Esophagus muscularis mucosa (tissue), 4 donors: ENCODE measurements at regions not wholly inside any gene's neighbourhood (a gene's known extent, or its start where the extent isn't known, plus 50 kb on each side); places are given as distances from the start of the nearest gene placed in this dataset.
"Not testable (repeated sequence)": the region's sequence is repeated elsewhere in the genome, so short reads cannot be mapped to it uniquely, and the experiment has no call there.

Experiments
- DNase-seq: peaks from one replicate; pipeline ENCODE4 v3.0.0-alpha.2; 2017; ENCODE audit errors: extremely low spot score
- H3K27ac ChIP-seq, 4 donors: fragments of 200-600 bp; sonication (generic); replicated peaks in 1 of 4; 1 replicate in 3 of 4; 2 replicates in 1 of 4; pipeline ENCODE4 v1.5.1; 2016 to 2019; ENCODE audit warnings: mild to moderate bottlenecking in 1 of 4
- H3K27me3 ChIP-seq, 4 donors: fragments of 200-600 bp; sonication (generic); one replicate each; pipeline versions ENCODE4 v1.5.1 to v1.6.0; 2016 to 2019
- H3K36me3 ChIP-seq, 4 donors: fragments of 200-600 bp; sonication (generic); one replicate each; pipeline ENCODE4 v1.5.1; 2016 to 2019
- H3K4me1 ChIP-seq, 4 donors: fragments of 200-600 bp; sonication (generic); one replicate each; pipeline ENCODE4 v1.5.1; 2016 to 2019
- H3K4me3 ChIP-seq, 4 donors: fragments of 200-600 bp; sonication (generic); 1 replicate in 2 of 4; 2 replicates in 2 of 4; pipeline ENCODE4 v1.5.1; 2016 to 2019; ENCODE audit warnings: mild to moderate bottlenecking in 4 of 4, moderate library complexity in 1 of 4
- H3K9me3 ChIP-seq, 4 donors: fragments of 200-600 bp; sonication (generic); 1 replicate in 3 of 4; 2 replicates in 1 of 4; pipeline ENCODE4 v1.5.1; 2016 to 2019
- CTCF ChIP-seq, 3 experiments: fragments of 200-600 bp in 2 of 3; fragments of 450-650 bp in 1 of 3; sonication (generic) in 2 of 3; IDR thresholded peaks; one replicate each; pipeline ENCODE4 v1.5.1; 2017 to 2019; ENCODE audit warnings: antibody characterized with exemption in 3 of 3, mild to moderate bottlenecking in 2 of 3, moderate library complexity in 1 of 3
- EP300 ChIP-seq: sonication (generic); formaldehyde crosslinking; IDR thresholded peaks from one replicate; pipeline ENCODE4 v1.6.1; 2017; ENCODE audit warnings: antibody characterized with exemption
- POLR2A ChIP-seq: fragments of 450-650 bp; IDR thresholded peaks from one replicate; pipeline ENCODE4 v1.6.1; 2017; ENCODE audit warnings: antibody characterized with exemption, moderate library complexity, mild to moderate bottlenecking, low read depth
- POLR2AphosphoS5 ChIP-seq, 2 donors: sonication (generic); formaldehyde crosslinking; IDR thresholded peaks; one replicate each; pipeline ENCODE4 v1.6.1; 2017; ENCODE audit warnings: antibody characterized with exemption in 2 of 2
- WGBS: methylation state at CpG from one replicate; pipeline ENCODE4 v1.1.5; 2018; 5-methylcytosine and 5-hydroxymethylcytosine counted together
- intact Hi-C: fragments of 100-400 bp; cut with DNase I; formaldehyde crosslinking; loops from one replicate; pipeline ENCODE4 v1.15.1; 2023

- no peak overlapping the region for H3K4me3 ChIP-seq
- no peaks in the 10 kb centered on the region for H3K36me3 ChIP-seq
- H3K4me1 ChIP-seq = no peaks in the 10 kb centered on the region
- intact Hi-C loops = no loop called here
- H3K27ac ChIP-seq = no peak overlapping the region
- WGBS = 88% methylated on average over 3 of the region's 3 CpGs
- DNase-seq = no peak
- H3K27me3 ChIP-seq = peaks cover 0 to 24% (median 0%) of the 10 kb centered on the region in 4 donors
- H3K9me3 ChIP-seq = no peaks in the 10 kb centered on the region
- no peak for TF ChIP-seq EP300
- no peak for TF ChIP-seq CTCF (IDR thresholded peaks at IDR 0.05)
- TF ChIP-seq POLR2A = no peak
- TF ChIP-seq POLR2AphosphoS5 (IDR thresholded peaks at IDR 0.05) = no peak
These were observed 147.8 kb upstream of the POGK start for GRCh38 chr1:166691476-166691875.

- TF ChIP-seq POLR2AphosphoS5 (IDR thresholded peaks at IDR 0.05) (no peak), POLR2A (no peak), EP300 (no peak), CTCF (IDR thresholded peaks at IDR 0.05) (no peak)
- H3K9me3 ChIP-seq = no peaks in the 10 kb centered on the region
- DNase-seq = no peak
- WGBS = 60% methylated on average over 2 of the region's 2 CpGs
- H3K36me3 ChIP-seq = no peaks in the 10 kb centered on the region
- intact Hi-C loops = no loop called here
- H3K4me1 ChIP-seq = no peaks in the 10 kb centered on the region
- no peak overlapping the region for H3K4me3 ChIP-seq
- H3K27ac ChIP-seq = no peak overlapping the region
- peaks cover 0 to 24% (median 0%) of the 10 kb centered on the region in 4 donors for H3K27me3 ChIP-seq
These were observed 146.9 kb upstream of the POGK start for GRCh38 chr1:166692346-166692745.

- WGBS = 71% methylated on average over 4 of the region's 4 CpGs
- no peak overlapping the region for H3K27ac ChIP-seq
- H3K9me3 ChIP-seq = no peaks in the 10 kb centered on the region
- intact Hi-C loops = no loop called here
- H3K27me3 ChIP-seq = peaks cover 0 to 24% (median 0%) of the 10 kb centered on the region in 4 donors
- H3K36me3 ChIP-seq = no peaks in the 10 kb centered on the region
- no peak overlapping the region for H3K4me3 ChIP-seq
- no peaks in the 10 kb centered on the region for H3K4me1 ChIP-seq
- DNase-seq = no peak
- no peak for TF ChIP-seq CTCF (IDR thresholded peaks at IDR 0.05)
- no peak for TF ChIP-seq POLR2A
- no peak for TF ChIP-seq POLR2AphosphoS5 (IDR thresholded peaks at IDR 0.05)
- TF ChIP-seq EP300 = no peak
These were observed 146.1 kb upstream of the POGK start for GRCh38 chr1:166693158-166693557.

- DNase-seq = no peak
- no peak for TF ChIP-seq CTCF (IDR thresholded peaks at IDR 0.05)
- no peak for TF ChIP-seq EP300
- TF ChIP-seq POLR2AphosphoS5 (IDR thresholded peaks at IDR 0.05) = no peak
- no peak for TF ChIP-seq POLR2A
- 67% methylated on average over 4 of the region's 4 CpGs for WGBS
- Histone ChIP-seq H3K27ac (no peak overlapping the region), H3K27me3 (peaks cover 0 to 24% (median 0%) of the 10 kb centered on the region in 4 donors), H3K4me1 (no peaks in the 10 kb centered on the region), H3K9me3 (no peaks in the 10 kb centered on the region), H3K4me3 (no peak overlapping the region), H3K36me3 (no peaks in the 10 kb centered on the region)
- intact Hi-C loops = no loop called here
These were observed 145.5 kb upstream of the POGK start for GRCh38 chr1:166693673-166694297.

GRCh38 chr1:166695115-166695514 lies 144.2 kb upstream of the POGK start:
- TF ChIP-seq CTCF (IDR thresholded peaks at IDR 0.05) = no peak
- no peak for TF ChIP-seq POLR2AphosphoS5 (IDR thresholded peaks at IDR 0.05)
- no peak for TF ChIP-seq EP300
- no peak for TF ChIP-seq POLR2A
- H3K4me1 ChIP-seq = no peaks in the 10 kb centered on the region
- intact Hi-C loops = no loop called here
- no peaks in the 10 kb centered on the region for H3K9me3 ChIP-seq
- WGBS = 90% methylated on average over 1 of the region's 1 CpG
- DNase-seq = no peak
- peaks cover 0 to 21% (median 0%) of the 10 kb centered on the region in 4 donors for H3K27me3 ChIP-seq
- H3K27ac ChIP-seq = no peak overlapping the region
- H3K4me3 ChIP-seq = no peak overlapping the region
- H3K36me3 ChIP-seq = no peaks in the 10 kb centered on the region

GRCh38 chr1:166695834-166696233 lies 143.4 kb upstream of the POGK start:
- H3K9me3 ChIP-seq, H3K36me3 ChIP-seq, intact Hi-C loops, H3K27ac ChIP-seq, H3K4me1 ChIP-seq, DNase-seq, H3K4me3 ChIP-seq: not testable (repeated sequence)
- 71% methylated on average over 2 of the region's 2 CpGs for WGBS
- peaks cover 0 to 21% (median 0%) of the 10 kb centered on the region in 4 donors for H3K27me3 ChIP-seq
